AG10803 (cell line): ENCODE measurements at regions not wholly inside any gene's neighbourhood (a gene's known extent, or its start where the extent isn't known, plus 50 kb on each side); places are given as distances from the start of the nearest gene placed in this dataset.
"Not testable (repeated sequence)": the region's sequence is repeated elsewhere in the genome, so short reads cannot be mapped to it uniquely, and the experiment has no call there.

Experiments used
- DNase-seq: peaks from one replicate; pipeline ENCODE4 v3.0.0; 2010; ENCODE audit warnings: low read depth
- H3K4me3 ChIP-seq: 2 replicates; pipeline ENCODE4 v1.5.1; 2011; ENCODE audit warnings: mild to moderate bottlenecking, low read length, control low read depth
- TF ChIP-seq, protein P1 (sequence below): conservative IDR thresholded peaks from 2 replicates; pipeline ENCODE4 v1.5.1; 2011; ENCODE audit warnings: mild to moderate bottlenecking, low read length, control low read depth, inconsistent platforms

DNA sequence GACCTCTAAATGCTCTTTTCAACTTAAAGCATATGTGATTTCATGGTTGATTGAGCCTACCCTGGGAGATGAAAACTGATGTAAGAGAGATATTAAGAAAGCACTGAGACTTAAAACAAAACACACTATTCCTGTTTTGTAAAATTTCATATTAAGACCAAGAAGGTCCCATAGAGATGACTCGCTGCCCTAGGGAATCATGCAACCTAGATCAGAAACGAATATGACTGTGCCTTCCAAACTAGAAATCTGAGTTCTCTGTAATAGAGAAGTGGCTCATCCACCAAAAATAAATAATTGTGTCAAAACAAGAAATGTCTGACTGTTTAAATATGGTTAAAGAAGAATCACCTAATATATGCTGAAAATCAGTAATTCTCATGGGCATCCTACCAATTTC, 776.8 kb upstream of the SOX11 start:
- TF ChIP-seq, protein P1, sequence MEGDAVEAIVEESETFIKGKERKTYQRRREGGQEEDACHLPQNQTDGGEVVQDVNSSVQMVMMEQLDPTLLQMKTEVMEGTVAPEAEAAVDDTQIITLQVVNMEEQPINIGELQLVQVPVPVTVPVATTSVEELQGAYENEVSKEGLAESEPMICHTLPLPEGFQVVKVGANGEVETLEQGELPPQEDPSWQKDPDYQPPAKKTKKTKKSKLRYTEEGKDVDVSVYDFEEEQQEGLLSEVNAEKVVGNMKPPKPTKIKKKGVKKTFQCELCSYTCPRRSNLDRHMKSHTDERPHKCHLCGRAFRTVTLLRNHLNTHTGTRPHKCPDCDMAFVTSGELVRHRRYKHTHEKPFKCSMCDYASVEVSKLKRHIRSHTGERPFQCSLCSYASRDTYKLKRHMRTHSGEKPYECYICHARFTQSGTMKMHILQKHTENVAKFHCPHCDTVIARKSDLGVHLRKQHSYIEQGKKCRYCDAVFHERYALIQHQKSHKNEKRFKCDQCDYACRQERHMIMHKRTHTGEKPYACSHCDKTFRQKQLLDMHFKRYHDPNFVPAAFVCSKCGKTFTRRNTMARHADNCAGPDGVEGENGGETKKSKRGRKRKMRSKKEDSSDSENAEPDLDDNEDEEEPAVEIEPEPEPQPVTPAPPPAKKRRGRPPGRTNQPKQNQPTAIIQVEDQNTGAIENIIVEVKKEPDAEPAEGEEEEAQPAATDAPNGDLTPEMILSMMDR = no peak
- H3K4me3 ChIP-seq = no peak overlapping the region
- no peak for DNase-seq

DNA sequence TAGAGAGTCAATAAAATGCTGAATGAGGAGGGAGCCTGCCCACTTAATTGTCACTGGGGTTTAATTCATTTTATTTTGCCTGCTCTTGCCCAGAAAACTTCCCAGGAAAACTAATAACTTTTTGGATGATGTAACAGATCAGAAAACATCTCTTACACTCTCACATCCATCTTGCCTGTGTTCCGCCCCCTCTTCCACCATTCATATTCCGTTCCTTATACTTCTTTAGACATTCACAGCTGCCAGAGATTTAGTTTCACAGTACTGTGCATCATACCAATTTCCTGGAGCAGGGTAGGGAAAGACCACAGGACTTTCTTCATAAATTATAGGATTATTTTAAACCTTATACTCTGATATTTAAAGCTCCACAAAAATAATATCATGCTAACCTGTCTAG, 776.1 kb upstream of the SOX11 start:
- DNase-seq = no peak
- H3K4me3 ChIP-seq = no peak overlapping the region
- TF ChIP-seq, protein P1 = no peak

DNA sequence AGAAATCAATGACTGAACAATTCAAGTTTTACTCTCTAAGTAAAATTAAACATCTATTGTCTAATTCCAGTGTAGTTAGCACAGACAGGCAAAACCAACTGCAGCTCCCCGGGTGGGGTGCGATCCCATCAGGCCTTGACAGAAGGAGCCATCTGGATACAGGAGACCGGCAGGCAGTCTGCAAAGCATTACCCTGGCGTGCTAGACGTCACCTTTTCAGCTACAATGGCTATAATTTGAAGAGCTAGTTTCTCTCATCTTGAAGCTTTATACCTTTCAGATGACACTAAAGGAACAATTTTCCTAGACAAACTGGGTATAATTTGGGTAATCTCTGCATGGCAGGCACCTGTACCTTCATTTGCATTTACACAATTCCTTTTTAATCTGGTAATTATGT, 761.5 kb upstream of the SOX11 start:
- TF ChIP-seq, protein P1 = no peak
- no peak overlapping the region for H3K4me3 ChIP-seq
- no peak for DNase-seq

DNA sequence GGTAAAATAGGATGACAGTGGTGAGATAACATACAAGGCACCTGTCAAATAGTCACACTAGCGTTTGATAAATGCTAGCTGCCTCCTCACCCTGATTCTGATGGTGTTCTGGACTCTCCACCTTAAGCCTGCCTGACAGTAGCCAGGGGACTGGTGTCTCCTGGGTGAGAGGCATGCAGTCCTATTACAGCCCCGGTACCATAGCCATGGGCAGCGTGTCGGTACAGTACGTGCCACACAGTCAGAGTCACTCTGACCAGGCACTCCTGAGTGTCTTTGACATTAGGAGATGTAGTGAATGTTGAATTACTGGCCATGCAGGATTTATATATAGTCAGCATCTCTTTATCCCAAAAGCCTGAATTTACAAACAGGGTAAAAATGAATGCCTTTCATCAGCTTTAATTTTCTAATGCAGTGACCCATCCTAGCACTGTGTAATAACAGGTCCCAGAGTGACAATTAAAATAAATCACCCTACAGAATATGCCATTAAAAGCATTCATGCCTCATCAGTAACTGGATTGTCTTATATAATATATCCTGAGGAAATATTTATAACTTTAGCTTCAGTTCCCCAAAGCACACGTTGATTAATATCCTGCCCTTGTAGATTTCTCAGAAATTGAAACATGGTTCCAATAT, 760.3 kb upstream of the SOX11 start:
- DNase-seq = no peak
- no peak overlapping the region for H3K4me3 ChIP-seq
- TF ChIP-seq, protein P1 = no peak

DNA sequence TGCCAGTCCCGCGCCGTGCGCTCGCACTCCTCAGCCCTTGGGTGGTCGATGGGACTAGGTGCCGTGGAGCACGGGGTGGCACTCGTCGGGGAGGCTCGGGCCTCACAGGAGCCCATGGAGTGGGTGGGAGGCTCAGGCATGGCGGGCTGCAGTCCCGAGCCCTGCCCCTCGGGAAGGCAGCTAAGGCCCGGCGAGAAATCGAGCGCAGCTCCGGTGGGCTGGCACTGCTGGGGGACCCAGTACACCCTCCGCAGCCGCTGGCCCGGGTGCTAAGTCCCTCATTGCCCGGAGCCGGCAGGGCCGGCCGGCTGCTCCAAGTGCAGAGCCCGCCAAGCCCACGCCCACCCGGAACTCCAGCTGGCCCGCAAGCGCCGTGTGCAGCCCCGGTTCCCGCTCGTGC, 756.9 kb upstream of the SOX11 start:
- not testable (repeated sequence) for DNase-seq

DNA sequence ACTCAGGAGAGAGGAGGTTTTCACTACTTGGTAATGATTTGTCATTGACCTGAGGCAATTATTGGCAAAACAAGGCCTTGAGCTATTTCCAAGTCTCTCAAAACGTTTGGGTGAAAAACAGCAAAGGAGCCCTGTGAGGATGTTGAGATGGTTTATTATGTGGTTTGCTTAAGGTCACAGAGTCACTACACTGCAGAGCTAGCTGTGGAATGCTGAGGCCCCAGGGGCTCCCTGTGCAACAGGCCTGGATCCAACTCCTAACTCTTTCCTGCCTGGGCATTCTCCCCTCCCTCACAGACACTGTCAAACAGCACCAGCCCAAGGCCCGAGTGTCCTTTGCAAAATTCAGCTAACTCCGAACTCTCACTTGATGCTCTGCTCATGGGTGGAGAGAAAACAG, 754.6 kb upstream of the SOX11 start:
- TF ChIP-seq, protein P1 = no peak

More for the DNA sequence above, 756.9 kb upstream of the SOX11 start:
- H3K4me3 ChIP-seq = not testable (repeated sequence)

DNA sequence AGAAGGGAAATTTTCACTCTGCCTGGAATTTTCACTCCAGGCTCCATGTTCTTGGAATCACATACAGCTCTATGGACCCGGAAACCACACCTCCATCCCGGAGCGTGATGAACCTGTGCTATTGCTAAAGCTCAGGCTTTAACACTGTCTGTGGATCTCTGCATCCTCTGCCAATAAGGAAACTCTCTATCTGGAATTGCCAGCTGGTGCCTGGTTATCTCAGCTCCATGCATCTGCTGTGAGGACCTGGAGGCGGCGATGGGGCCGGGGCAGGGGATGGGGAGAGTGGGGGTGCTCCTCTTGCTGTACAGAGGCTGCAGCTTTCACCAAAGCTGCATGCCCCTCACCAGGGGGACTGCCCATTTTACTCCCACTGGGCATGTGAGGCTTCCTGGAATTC, 754.0 kb upstream of the SOX11 start:
- TF ChIP-seq, protein P1 = no peak
- no peak overlapping the region for H3K4me3 ChIP-seq
- DNase-seq = no peak

More for the DNA sequence above, 754.6 kb upstream of the SOX11 start:
- DNase-seq = no peak
- no peak overlapping the region for H3K4me3 ChIP-seq

DNA sequence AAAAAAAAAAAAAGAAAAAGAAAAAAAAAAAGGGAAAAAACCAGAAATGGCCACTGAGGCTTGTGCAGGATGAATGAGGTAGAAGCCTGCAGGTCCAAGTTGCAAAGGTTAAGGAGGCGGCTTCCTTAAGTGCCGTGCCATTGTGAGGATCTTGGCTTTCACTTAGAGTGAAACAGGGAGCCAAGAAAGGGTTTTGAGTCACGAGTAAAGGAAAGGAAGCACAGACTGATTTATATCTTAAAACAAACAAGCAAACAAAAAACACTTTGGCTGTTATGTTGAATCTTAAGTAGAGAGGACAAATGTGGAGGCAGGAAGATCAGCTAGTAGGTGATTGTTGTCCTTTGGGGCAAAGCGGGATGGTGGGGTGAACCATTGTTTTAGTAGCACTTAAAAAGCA, 749.7 kb upstream of the SOX11 start:
- TF ChIP-seq, protein P1 = no peak
- no peak for DNase-seq
- H3K4me3 ChIP-seq = no peak overlapping the region
